DMS114 treated with DMSO at 0.1 percent for 48 hours (cell line): ENCODE measurements at regions not wholly inside any gene's neighbourhood (a gene's known extent, or its start where the extent isn't known, plus 50 kb on each side); places are given as distances from the start of the nearest gene placed in this dataset.
A peak's percentile ranks its signal among the peaks of the same experiment; 100 is the strongest.

Experiments used
- DNase-seq: peaks from one replicate; lab custom pipeline; 2025; ENCODE audit not compliant: unreplicated experiment; lab: John Stamatoyannopoulos, UW

GRCh38 chr3:76668653-76669052 is 371.2 kb upstream of the ROBO2 start:
- no peak for DNase-seq

- DNase-seq = no peak
Measured at GRCh38 chr3:76669322-76669721, 370.6 kb upstream of the ROBO2 start.

- DNase-seq = no peak
Measured at GRCh38 chr3:76673171-76673570, 366.7 kb upstream of the ROBO2 start.

- DNase-seq = peak; percentile 2
Measured at GRCh38 chr3:76679541-76679940, 360.4 kb upstream of the ROBO2 start.

- DNase-seq = no peak
Measured at GRCh38 chr3:76683256-76683655, 356.6 kb upstream of the ROBO2 start.

- no peak for DNase-seq
Measured at GRCh38 chr3:76684946-76685345, 355.0 kb upstream of the ROBO2 start.

- DNase-seq = no peak
Measured at GRCh38 chr3:76685858-76686257, 354.0 kb upstream of the ROBO2 start.

- no peak for DNase-seq
Measured at GRCh38 chr3:76687019-76687418, 352.9 kb upstream of the ROBO2 start.

- no peak for DNase-seq
Measured at GRCh38 chr3:76694063-76694462, 345.8 kb upstream of the ROBO2 start.

GRCh38 chr3:76698136-76698706 is 341.7 kb upstream of the ROBO2 start:
- no peak for DNase-seq

GRCh38 chr3:76699846-76700245 is 340.1 kb upstream of the ROBO2 start:
- no peak for DNase-seq

GRCh38 chr3:76700323-76700722 is 339.6 kb upstream of the ROBO2 start:
- no peak for DNase-seq

GRCh38 chr3:76702676-76703075 is 337.2 kb upstream of the ROBO2 start:
- no peak for DNase-seq

- DNase-seq = no peak
Measured at GRCh38 chr3:76715426-76715825, 324.5 kb upstream of the ROBO2 start.

GRCh38 chr3:76723366-76723765 is 316.5 kb upstream of the ROBO2 start:
- DNase-seq = no peak

- DNase-seq = no peak
Measured at GRCh38 chr3:76724075-76724474, 315.8 kb upstream of the ROBO2 start.

GRCh38 chr3:76724706-76725105 is 315.2 kb upstream of the ROBO2 start:
- no peak for DNase-seq

- DNase-seq = no peak
Measured at GRCh38 chr3:76726034-76726433, 313.9 kb upstream of the ROBO2 start.

GRCh38 chr3:76728426-76728825 is 311.5 kb upstream of the ROBO2 start:
- DNase-seq = no peak

GRCh38 chr3:76731471-76731870 is 308.4 kb upstream of the ROBO2 start:
- DNase-seq = no peak

GRCh38 chr3:76733073-76733759 is 306.7 kb upstream of the ROBO2 start:
- no peak for DNase-seq

- no peak for DNase-seq
Measured at GRCh38 chr3:76735152-76735551, 304.7 kb upstream of the ROBO2 start.

GRCh38 chr3:76753599-76753998 is 286.3 kb upstream of the ROBO2 start:
- peak; percentile 0 for DNase-seq
